Daoy (cell line): ENCODE measurements at regions not wholly inside any gene's neighbourhood (a gene's known extent, or its start where the extent isn't known, plus 50 kb on each side); places are given as distances from the start of the nearest gene placed in this dataset.

Experiments used
- DNase-seq: peaks from one replicate; pipeline ENCODE4 v3.0.0-alpha.2; 2015; ENCODE audit warnings: low read depth

GRCh38 chr2:41879235-41879916 lies 168.4 kb upstream of the PKDCC start:
- DNase-seq: no peak

GRCh38 chr2:41880561-41881243 lies 167.1 kb upstream of the PKDCC start:
- DNase-seq: no peak

- no peak for DNase-seq
Measured at GRCh38 chr2:41881249-41881648, 166.6 kb upstream of the PKDCC start.

GRCh38 chr2:41884718-41885117 lies 163.1 kb upstream of the PKDCC start:
- no peak for DNase-seq

GRCh38 chr2:41886145-41886664 lies 161.6 kb upstream of the PKDCC start:
- DNase-seq: no peak

GRCh38 chr2:41886757-41887156 lies 161.1 kb upstream of the PKDCC start:
- no peak for DNase-seq

GRCh38 chr2:41890341-41890740 lies 157.5 kb upstream of the PKDCC start:
- DNase-seq: no peak

GRCh38 chr2:41892476-41892875 lies 155.3 kb upstream of the PKDCC start:
- DNase-seq: no peak

- no peak for DNase-seq
Measured at GRCh38 chr2:41894563-41895333, 153.1 kb upstream of the PKDCC start.

GRCh38 chr2:41895334-41895664 lies 152.5 kb upstream of the PKDCC start:
- DNase-seq: no peak

GRCh38 chr2:41896186-41896846 lies 151.5 kb upstream of the PKDCC start:
- DNase-seq: no peak

GRCh38 chr2:41899189-41899588 lies 148.6 kb upstream of the PKDCC start:
- no peak for DNase-seq

- DNase-seq: no peak
Measured at GRCh38 chr2:41900101-41900577, 147.7 kb upstream of the PKDCC start.

GRCh38 chr2:41902897-41903296 lies 144.9 kb upstream of the PKDCC start:
- no peak for DNase-seq

GRCh38 chr2:41903474-41904135 lies 144.2 kb upstream of the PKDCC start:
- DNase-seq: no peak

- no peak for DNase-seq
Measured at GRCh38 chr2:41904459-41904858, 143.4 kb upstream of the PKDCC start.

GRCh38 chr2:41905597-41906337 lies 142.1 kb upstream of the PKDCC start:
- DNase-seq: no peak

- DNase-seq: no peak
Measured at GRCh38 chr2:41906338-41906725, 141.5 kb upstream of the PKDCC start.

GRCh38 chr2:41907141-41907540 lies 140.7 kb upstream of the PKDCC start:
- DNase-seq: no peak

GRCh38 chr2:41907771-41908207 lies 140.0 kb upstream of the PKDCC start:
- DNase-seq: peak; percentile 23

- no peak for DNase-seq
Measured at GRCh38 chr2:41908349-41908748, 139.5 kb upstream of the PKDCC start.
